GM12875 (cell line): ENCODE measurements at regions not wholly inside any gene's neighbourhood (a gene's known extent, or its start where the extent isn't known, plus 50 kb on each side); places are given as distances from the start of the nearest gene placed in this dataset.

Source experiments
- H3K4me3 ChIP-seq: one replicate; pipeline ENCODE4 v1.5.1; 2011; ENCODE audit warnings: low read depth, low read length, control low read depth
- CTCF ChIP-seq: IDR thresholded peaks from 2 replicates; pipeline ENCODE4 v1.5.1; 2011; ENCODE audit warnings: low read depth, mild to moderate bottlenecking, control low read depth, inconsistent platforms, low read length, moderate library complexity, borderline replicate concordance; ENCODE audit not compliant: insufficient read depth

- H3K4me3 ChIP-seq: no peak overlapping the region
- no peak for TF ChIP-seq CTCF
Observed at GRCh38 chrX:150017868-150018267, 79.6 kb upstream of the EOLA2 start.

GRCh38 chrX:150018931-150019361 lies 80.7 kb upstream of the EOLA2 start:
- no peak overlapping the region for H3K4me3 ChIP-seq
- no peak for TF ChIP-seq CTCF

GRCh38 chrX:150028692-150029091 lies 90.4 kb upstream of the EOLA2 start:
- H3K4me3 ChIP-seq: no peak overlapping the region

GRCh38 chrX:150032742-150033141 lies 94.5 kb upstream of the EOLA2 start:
- H3K4me3 ChIP-seq: no peak overlapping the region
- no peak for TF ChIP-seq CTCF

More at GRCh38 chrX:150028692-150029091, 90.4 kb upstream of the EOLA2 start:
- no peak for TF ChIP-seq CTCF

GRCh38 chrX:150034788-150035187 lies 96.5 kb upstream of the EOLA2 start:
- no peak for TF ChIP-seq CTCF
- no peak overlapping the region for H3K4me3 ChIP-seq

GRCh38 chrX:150035531-150035930 lies 97.2 kb upstream of the EOLA2 start:
- no peak overlapping the region for H3K4me3 ChIP-seq
- no peak for TF ChIP-seq CTCF

- H3K4me3 ChIP-seq: no peak overlapping the region
- TF ChIP-seq CTCF: no peak
Observed at GRCh38 chrX:150036181-150036580, 97.9 kb upstream of the EOLA2 start.
